Body of pancreas (tissue), 4 donors: ENCODE measurements at regions not wholly inside any gene's neighbourhood (a gene's known extent, or its start where the extent isn't known, plus 50 kb on each side); places are given as distances from the start of the nearest gene placed in this dataset.

Experiments used
- ATAC-seq: fragments of 150-250 bp; one replicate; pipeline ENCODE4 v1.9.1; 2016
- DNase-seq, 4 donors: peaks; one replicate each; pipeline ENCODE4 v3.0.0-alpha.2; 2019
- H3K27ac ChIP-seq, 4 donors: fragments of 200-600 bp; sonication (generic); 1 replicate in 3 of 4; 2 replicates in 1 of 4; pipeline versions ENCODE4 v1.5.1 to v1.6.1; 2016 to 2019; ENCODE audit warnings: mild to moderate bottlenecking in 1 of 4, mixed read lengths in 1 of 4, moderate library complexity in 1 of 4
- H3K27me3 ChIP-seq, 2 donors: fragments of 200-600 bp; sonication (generic); one replicate each; pipeline ENCODE4 v1.6.0; 2016; ENCODE audit warnings: mild to moderate bottlenecking in 1 of 2
- H3K36me3 ChIP-seq, 2 donors: fragments of 200-600 bp; sonication (generic); replicated peaks in 1 of 2; 2 replicates each; pipeline ENCODE4 v1.5.1; 2016; ENCODE audit warnings: low read depth in 2 of 2; ENCODE audit not compliant: insufficient read depth in 1 of 2
- H3K4me1 ChIP-seq: fragments of 200-600 bp; sonication (generic); one replicate; pipeline ENCODE4 v1.6.0; 2016
- H3K4me3 ChIP-seq, 2 donors: fragments of 200-600 bp; sonication (generic); 1 replicate in 1 of 2; 2 replicates in 1 of 2; pipeline ENCODE4 v1.5.1; 2016 to 2019
- H3K9me3 ChIP-seq, 3 donors: fragments of 200-600 bp; sonication (generic); 1 replicate in 2 of 3; 2 replicates in 1 of 3; pipeline ENCODE4 v1.5.1; 2016
- POLR2A ChIP-seq, 3 donors: fragments of 450-650 bp; IDR thresholded peaks; one replicate each; pipeline ENCODE4 v1.6.1; 2016; ENCODE audit warnings: antibody characterized with exemption in 3 of 3, mild to moderate bottlenecking in 2 of 3
- WGBS, 2 donors: methylation state at CpG; one replicate each; pipeline ENCODE4 v1.1.5; 2017; 5-methylcytosine and 5-hydroxymethylcytosine counted together
- intact Hi-C: fragments of 100-400 bp; cut with DNase I; formaldehyde crosslinking; loops from one replicate; pipeline ENCODE4 v1.15.1; 2023
- TF ChIP-seq, protein P1 (sequence below), 7 experiments: fragments of 450-650 bp in 4 of 7; fragments of 200-600 bp in 3 of 7; sonication (generic) in 3 of 7; IDR thresholded peaks; one replicate each; pipeline ENCODE4 v1.5.1; 2016 to 2019; ENCODE audit warnings: antibody characterized with exemption in 7 of 7

DNA sequence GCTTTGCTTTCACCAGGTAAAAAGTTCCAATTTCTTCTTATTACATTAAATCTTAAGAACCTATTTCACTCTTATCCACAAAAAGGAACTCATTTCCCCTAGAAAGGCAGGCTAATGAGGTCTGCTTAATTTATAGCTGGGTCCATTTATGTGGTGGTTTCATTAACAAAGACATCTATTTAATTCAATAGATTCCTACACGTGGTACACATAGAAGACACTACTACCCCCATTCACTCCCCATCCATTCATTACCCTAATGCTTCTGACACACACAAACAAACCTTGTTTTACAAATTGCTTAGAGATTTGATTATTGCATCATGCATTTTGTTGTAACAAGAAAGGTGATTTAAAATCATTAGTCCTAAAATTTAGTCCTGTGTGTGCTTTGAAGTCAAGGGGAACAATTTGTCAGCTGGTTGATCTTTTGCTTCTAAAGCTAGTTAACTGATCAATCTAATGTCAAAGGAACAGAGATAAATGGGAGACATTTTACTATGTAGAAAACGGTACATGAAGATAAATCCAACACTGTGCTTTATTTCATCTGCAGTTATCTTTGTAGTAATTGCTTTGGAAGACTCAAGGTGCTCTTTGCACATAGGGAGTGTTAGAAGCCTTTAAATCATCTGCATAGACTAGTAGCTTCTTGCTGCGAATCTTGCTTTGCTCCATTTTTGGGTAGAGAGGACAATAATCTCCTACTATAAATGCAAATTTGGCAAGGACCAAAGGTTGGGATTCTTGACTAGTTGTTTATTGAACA is 379.2 kb downstream of the CDH11 start:
- 38 to 41% methylated on average over 3 of the region's 3 CpGs for WGBS, 2 donors
- ATAC-seq: no peak
- H3K36me3 ChIP-seq: no peaks in the 10 kb centered on the region
- H3K27me3 ChIP-seq: no peaks in the 10 kb centered on the region
- TF ChIP-seq POLR2A (IDR thresholded peaks at IDR 0.05): no peak
- TF ChIP-seq, protein P1, sequence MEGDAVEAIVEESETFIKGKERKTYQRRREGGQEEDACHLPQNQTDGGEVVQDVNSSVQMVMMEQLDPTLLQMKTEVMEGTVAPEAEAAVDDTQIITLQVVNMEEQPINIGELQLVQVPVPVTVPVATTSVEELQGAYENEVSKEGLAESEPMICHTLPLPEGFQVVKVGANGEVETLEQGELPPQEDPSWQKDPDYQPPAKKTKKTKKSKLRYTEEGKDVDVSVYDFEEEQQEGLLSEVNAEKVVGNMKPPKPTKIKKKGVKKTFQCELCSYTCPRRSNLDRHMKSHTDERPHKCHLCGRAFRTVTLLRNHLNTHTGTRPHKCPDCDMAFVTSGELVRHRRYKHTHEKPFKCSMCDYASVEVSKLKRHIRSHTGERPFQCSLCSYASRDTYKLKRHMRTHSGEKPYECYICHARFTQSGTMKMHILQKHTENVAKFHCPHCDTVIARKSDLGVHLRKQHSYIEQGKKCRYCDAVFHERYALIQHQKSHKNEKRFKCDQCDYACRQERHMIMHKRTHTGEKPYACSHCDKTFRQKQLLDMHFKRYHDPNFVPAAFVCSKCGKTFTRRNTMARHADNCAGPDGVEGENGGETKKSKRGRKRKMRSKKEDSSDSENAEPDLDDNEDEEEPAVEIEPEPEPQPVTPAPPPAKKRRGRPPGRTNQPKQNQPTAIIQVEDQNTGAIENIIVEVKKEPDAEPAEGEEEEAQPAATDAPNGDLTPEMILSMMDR (IDR thresholded peaks at IDR 0.05): no peak
- no peaks in the 10 kb centered on the region for H3K9me3 ChIP-seq
- no peak overlapping the region for H3K4me3 ChIP-seq
- no peak overlapping the region for H3K27ac ChIP-seq
- no peak for DNase-seq
- H3K4me1 ChIP-seq: no peaks in the 10 kb centered on the region
- intact Hi-C loops: no loop called here

DNA sequence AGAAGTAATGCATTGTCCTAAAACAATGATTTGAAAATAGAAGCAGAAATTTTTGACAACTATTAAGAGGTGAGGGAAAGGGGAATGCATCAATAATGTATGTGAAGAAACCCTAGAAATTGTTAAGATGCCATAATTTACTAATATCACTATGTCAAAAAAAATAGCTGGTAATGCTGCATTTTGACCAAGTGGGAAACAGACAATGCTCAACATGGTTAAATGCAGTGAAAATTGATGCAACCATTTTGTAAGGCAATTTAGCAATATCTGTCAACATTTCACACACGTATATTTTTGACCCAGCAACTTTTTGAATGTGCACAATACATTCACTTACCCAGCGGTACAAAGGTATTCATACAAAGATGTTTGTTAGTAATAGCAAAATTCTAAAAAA is 381.6 kb downstream of the CDH11 start:
- TF ChIP-seq, protein P1 (IDR thresholded peaks at IDR 0.05): no peak
- no peak for TF ChIP-seq POLR2A (IDR thresholded peaks at IDR 0.05)
- Histone ChIP-seq H3K9me3 (no peaks in the 10 kb centered on the region), H3K27ac (no peak overlapping the region), H3K27me3 (no peaks in the 10 kb centered on the region), H3K4me1 (no peaks in the 10 kb centered on the region), H3K36me3 (no peaks in the 10 kb centered on the region), H3K4me3 (no peak overlapping the region)
- WGBS, 2 donors: 44 to 66% methylated on average over 2 of the region's 2 CpGs
- DNase-seq: no peak
- intact Hi-C loops: no loop called here
- ATAC-seq: no peak

DNA sequence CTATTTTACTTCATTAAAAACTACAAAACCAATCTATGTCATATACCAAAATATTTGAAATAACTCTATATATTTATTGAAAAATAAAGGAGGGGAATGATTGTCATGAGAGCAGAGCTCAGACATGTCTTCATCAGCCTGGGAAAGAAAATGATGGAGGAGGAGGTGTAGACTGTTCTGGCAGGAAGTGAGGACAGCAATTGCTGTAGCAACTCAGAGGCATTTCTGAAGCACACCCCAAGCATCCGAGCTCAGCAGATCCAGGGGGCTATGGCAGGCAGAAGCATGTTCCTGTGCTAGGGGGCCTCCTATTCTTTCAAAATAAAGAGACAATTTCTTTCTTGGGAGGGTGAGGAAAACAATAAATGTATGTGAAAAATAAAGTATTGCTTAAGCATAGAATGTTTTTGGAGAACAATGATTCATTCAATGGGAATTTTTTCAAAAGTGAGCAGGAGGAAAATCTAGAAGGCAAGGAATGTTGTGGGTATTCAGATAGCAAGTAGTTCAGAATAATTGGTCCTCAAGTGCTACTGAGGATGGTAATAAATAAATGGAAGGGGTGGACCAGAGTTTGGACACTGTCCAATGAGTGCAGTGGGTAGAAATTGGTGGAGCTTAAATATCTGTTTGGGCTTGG is 383.4 kb downstream of the CDH11 start:
- TF ChIP-seq POLR2A (IDR thresholded peaks at IDR 0.05): no peak
- TF ChIP-seq, protein P1 (IDR thresholded peaks at IDR 0.05): no peak
- WGBS, 2 donors: 33 to 68% methylated on average over 1 of the region's 1 CpG
- Histone ChIP-seq H3K27ac (no peak overlapping the region), H3K9me3 (no peaks in the 10 kb centered on the region), H3K27me3 (no peaks in the 10 kb centered on the region), H3K36me3 (no peaks in the 10 kb centered on the region), H3K4me1 (no peaks in the 10 kb centered on the region), H3K4me3 (no peak overlapping the region)
- ATAC-seq (no peak), DNase-seq (no peak)
- intact Hi-C loops: no loop called here

DNA sequence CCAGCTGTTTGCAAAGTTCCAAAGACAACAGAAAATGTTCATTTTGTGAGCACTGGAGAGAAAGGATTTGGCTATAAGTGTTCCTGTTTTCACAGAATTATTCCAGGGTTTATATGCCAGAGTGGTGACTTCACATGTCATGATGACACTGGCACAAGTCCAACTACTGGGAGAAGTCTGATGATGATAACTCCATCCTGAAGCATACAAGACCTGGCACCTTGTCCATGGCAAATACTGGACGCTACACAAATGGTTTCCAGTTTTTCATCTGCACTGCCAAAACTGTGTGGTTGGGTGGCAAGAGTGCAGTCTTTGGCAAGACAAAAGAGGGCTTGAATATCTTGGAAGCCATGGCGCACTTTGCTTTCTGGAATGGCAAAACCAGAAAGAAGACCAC is 385.0 kb downstream of the CDH11 start:
- ATAC-seq (no peak), DNase-seq (no peak)
- TF ChIP-seq POLR2A (IDR thresholded peaks at IDR 0.05): no peak
- TF ChIP-seq, protein P1 (IDR thresholded peaks at IDR 0.05): no peak
- no peaks in the 10 kb centered on the region for H3K27me3 ChIP-seq
- 77 to 81% methylated on average over 2 of the region's 2 CpGs for WGBS, 2 donors
- no peak overlapping the region for H3K27ac ChIP-seq
- no peaks in the 10 kb centered on the region for H3K9me3 ChIP-seq
- intact Hi-C loops: no loop called here
- no peaks in the 10 kb centered on the region for H3K4me1 ChIP-seq
- H3K4me3 ChIP-seq: no peak overlapping the region
- no peaks in the 10 kb centered on the region for H3K36me3 ChIP-seq

DNA sequence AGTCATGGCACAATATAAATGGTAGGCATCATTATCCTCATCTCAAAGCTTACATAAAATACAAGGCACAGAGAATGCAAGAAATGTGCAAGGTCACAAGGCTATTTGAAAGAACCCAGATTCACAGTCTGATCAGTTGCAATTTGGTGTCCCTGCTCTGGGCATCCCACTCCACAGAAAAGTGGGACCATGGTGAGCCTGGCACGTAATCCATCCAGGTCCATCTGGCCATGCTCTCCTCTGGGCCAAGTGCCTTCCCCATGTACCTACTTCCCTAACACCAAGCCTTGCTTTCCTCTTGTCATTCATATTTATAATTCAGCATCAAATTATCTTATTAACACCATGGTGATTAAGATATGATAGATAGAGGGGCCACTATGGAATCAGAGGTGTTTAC is 390.0 kb downstream of the CDH11 start:
- WGBS, 2 donors: 100% methylated on average over 1 of the region's 1 CpG
- H3K9me3 ChIP-seq: no peaks in the 10 kb centered on the region
- H3K4me1 ChIP-seq: no peaks in the 10 kb centered on the region
- TF ChIP-seq, protein P1 (IDR thresholded peaks at IDR 0.05): no peak
- TF ChIP-seq POLR2A (IDR thresholded peaks at IDR 0.05): no peak
- no peaks in the 10 kb centered on the region for H3K36me3 ChIP-seq
- intact Hi-C loops: no loop called here
- no peak overlapping the region for H3K4me3 ChIP-seq
- H3K27ac ChIP-seq: no peak overlapping the region
- ATAC-seq: no peak
- no peak for DNase-seq
- no peaks in the 10 kb centered on the region for H3K27me3 ChIP-seq
